ENCODE measurements at regions not wholly inside any gene's neighbourhood (a gene's known extent, or its start where the extent isn't known, plus 50 kb on each side); places are given as distances from the start of the nearest gene placed in this dataset.

- CTCF ChIA-PET (ENCODE audit: partially characterized antibody), result no interaction called here
- no peak for FAIRE-seq
- no peak for TF ChIP-seq TAF1 (IDR thresholded peaks at IDR 0.05; ENCODE audit: low read depth, low read length)
- no peak for TF ChIP-seq MAX (IDR thresholded peaks at IDR 0.05)
- no peak for TF ChIP-seq CTCF (IDR thresholded peaks at IDR 0.05; ENCODE audit: control extremely low read depth in 1 of 3, insufficient read depth in 1 of 3, low read depth in 1 of 3, low read length in 3 of 3)
- no peak for TF ChIP-seq ATF3 (IDR thresholded peaks at IDR 0.05; ENCODE audit: insufficient read depth, low read depth, low read length)
- TF ChIP-seq TEAD4 (IDR thresholded peaks at IDR 0.05; ENCODE audit: low read depth, low read length), result no peak
- no peak for TF ChIP-seq GABPA (IDR thresholded peaks at IDR 0.05; ENCODE audit: borderline replicate concordance, insufficient read depth, low read length)
- TF ChIP-seq POLR2AphosphoS5 (IDR thresholded peaks at IDR 0.05; ENCODE audit: low read depth, low read length), result no peak
- no peak for TF ChIP-seq EGR1 (IDR thresholded peaks at IDR 0.05; ENCODE audit: borderline replicate concordance, low read depth, low read length)
- no peak for TF ChIP-seq TAF7 (optimal IDR thresholded peaks at IDR 0.05; ENCODE audit: borderline replicate concordance, low read depth, low read length)
- TF ChIP-seq BCL11A (IDR thresholded peaks at IDR 0.05; ENCODE audit: low read depth in 2 of 2, low read length in 2 of 2), result no peak
- no peak for TF ChIP-seq POLR2A (IDR thresholded peaks at IDR 0.05; ENCODE audit: control extremely low read depth in 1 of 2, low read depth in 2 of 2, low read length in 2 of 2)
- no peak for TF ChIP-seq HDAC2 (IDR thresholded peaks at IDR 0.05; ENCODE audit: borderline replicate concordance in 1 of 2, low read depth in 2 of 2, low read length in 2 of 2)
- no peak for TF ChIP-seq SIRT6 (IDR thresholded peaks at IDR 0.05; ENCODE audit: low read length)
- no peak for TF ChIP-seq JUN (IDR thresholded peaks at IDR 0.05; ENCODE audit: low read depth, low read length)
These were observed 177.0 kb upstream of the GLI3 start for GRCh38 chr7:42414028-42414427.

More at GRCh38 chr7:42414028-42414427, 177.0 kb upstream of the GLI3 start:
- Histone ChIP-seq H3K23me2 (ENCODE audit: low read depth, low read length) (no peaks in the 10 kb centered on the region), H4K8ac (ENCODE audit: extremely low read depth, insufficient read depth, low read length) (no peak overlapping the region), H3K23ac (ENCODE audit: insufficient read length) (no peak overlapping the region), H3K79me1 (ENCODE audit: low read depth, low read length) (no peaks in the 10 kb centered on the region), H3K4me1 (replicated peaks in 1 of 4; ENCODE audit: control insufficient read depth in 3 of 4, insufficient read depth in 4 of 4, low read length in 3 of 4) (no peaks in the 10 kb centered on the region), H3K9ac (replicated peaks in 1 of 4; ENCODE audit: extremely low read depth in 1 of 4, low read depth in 3 of 4, low read length in 3 of 4) (no peak overlapping the region), H3K79me2 (ENCODE audit: control insufficient read depth in 1 of 2, insufficient read depth in 2 of 2, low read length in 2 of 2) (no peaks in the 10 kb centered on the region), H3K9me3 (ENCODE audit: insufficient read depth in 2 of 2, low read depth in 1 of 2, low read length in 1 of 2) (no peaks in the 10 kb centered on the region), H2BK15ac (ENCODE audit: low read length) (no peak overlapping the region), H3K14ac (ENCODE audit: insufficient read length) (no peak overlapping the region), H2AFZ (ENCODE audit: low read length) (no peak overlapping the region), H2BK20ac (ENCODE audit: low read length) (no peak overlapping the region), H3K36me3 (ENCODE audit: control insufficient read depth in 2 of 4, insufficient read depth in 4 of 4, low read length in 3 of 4) (no peaks in the 10 kb centered on the region), H4K5ac (ENCODE audit: insufficient read length, low read depth, low read length) (no peak overlapping the region), H3K18ac (ENCODE audit: extremely low read depth, low read length) (no peak overlapping the region), H4K91ac (replicated peaks; ENCODE audit: insufficient read length, low read length) (no peak overlapping the region), H2BK12ac (ENCODE audit: low read depth, low read length) (no peak overlapping the region), H3K4me3 (ENCODE audit: extremely low read depth in 1 of 4, insufficient read depth in 2 of 4, low read depth in 3 of 4, low read length in 4 of 4) (no peak overlapping the region), H3K27ac (ENCODE audit: low read depth, low read length) (no peak overlapping the region), H2BK120ac (replicated peaks; ENCODE audit: low read depth, low read length) (no peak overlapping the region), H3K4ac (replicated peaks; ENCODE audit: insufficient read length, low read depth, low read length) (no peak overlapping the region), H3K27me3 (replicated peaks in 1 of 4; ENCODE audit: control insufficient read depth in 3 of 4, extremely low read depth in 1 of 4, insufficient read depth in 3 of 4, low read length in 3 of 4) (no peaks in the 10 kb centered on the region), H3K4me2 (ENCODE audit: insufficient read depth in 1 of 2, low read depth in 2 of 2, low read length in 2 of 2) (no peak overlapping the region), H4K20me1 (replicated peaks in 1 of 2; ENCODE audit: control insufficient read depth in 1 of 2, insufficient read depth in 2 of 2, low read length in 2 of 2) (no peaks in the 10 kb centered on the region), H3K56ac (replicated peaks; ENCODE audit: insufficient read length, low read depth, low read length) (no peak overlapping the region), H2BK5ac (ENCODE audit: low read depth, low read length) (no peak overlapping the region), H2AK5ac (ENCODE audit: low read depth, low read length) (no peak overlapping the region)
- DNase-seq (ENCODE audit: low read depth in 1 of 2, low spot score in 2 of 2), result no peak
- POLR2A ChIA-PET (ENCODE audit: partially characterized antibody), result no interaction called here

Measured in H1 (cell line).